Stimulated activated CD4-positive, alpha-beta T cell treated with anti-CD3 and anti-CD28 coated beads, Interleukin-12 subunit alpha, Interleukin-12 subunit beta, amount 100 ng/mL, for 24 hours (primary cell): ENCODE measurements at regions not wholly inside any gene's neighbourhood (a gene's known extent, or its start where the extent isn't known, plus 50 kb on each side); places are given as distances from the start of the nearest gene placed in this dataset.

Experiments
- DNase-seq, 2 experiments: peaks; one replicate each; pipeline ENCODE4 v3.0.0-alpha.2; 2020; ENCODE audit warnings: low read depth in 2 of 2

GRCh38 chr5:74095871-74096270 is 469.9 kb downstream of the ARHGEF28 start:
- no peak for DNase-seq

DNA sequence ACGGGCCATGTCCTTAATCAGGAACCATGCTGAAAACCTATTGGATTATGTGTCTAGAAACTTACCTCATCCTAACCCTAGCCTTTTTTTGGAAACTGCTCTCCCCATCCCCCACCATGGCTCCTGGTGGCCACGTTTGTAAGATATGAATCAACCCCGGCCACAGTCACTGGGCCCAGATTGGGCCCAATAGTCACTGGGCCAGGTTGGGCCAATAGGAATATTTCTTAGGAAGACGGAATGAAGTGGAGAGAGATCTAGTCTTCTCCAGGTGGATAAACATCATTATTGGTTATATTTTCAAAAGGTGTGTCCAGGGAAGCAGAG is 468.7 kb downstream of the ARHGEF28 start:
- no peak for DNase-seq

GRCh38 chr5:74094096-74094781 is 468.2 kb downstream of the ARHGEF28 start:
- DNase-seq, result no peak

- no peak for DNase-seq
These were observed 467.6 kb downstream of the ARHGEF28 start for GRCh38 chr5:74093561-74093960.

GRCh38 chr5:74092766-74093165 is 466.8 kb downstream of the ARHGEF28 start:
- DNase-seq, result no peak

GRCh38 chr5:74085782-74086181 is 459.8 kb downstream of the ARHGEF28 start:
- DNase-seq, result no peak

DNA sequence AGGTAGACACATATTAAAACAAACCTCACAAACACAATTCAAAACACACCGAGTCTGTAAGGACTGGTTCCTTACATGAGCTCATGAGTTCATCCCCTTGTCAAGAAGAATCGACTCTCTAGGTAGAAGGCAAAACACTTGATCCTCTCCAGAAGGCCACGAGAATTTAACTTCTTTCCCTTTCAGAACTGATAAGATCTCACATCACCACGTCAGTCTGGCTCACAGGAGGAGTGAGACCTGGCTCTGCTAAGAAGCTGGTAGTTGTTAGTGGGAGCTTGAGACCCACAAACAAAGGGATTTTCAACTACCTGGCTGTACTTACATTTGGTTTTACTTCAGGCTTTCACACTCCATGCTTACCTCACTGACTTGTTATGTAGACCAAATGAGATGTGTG is 459.2 kb downstream of the ARHGEF28 start:
- DNase-seq, result no peak

- no peak for DNase-seq
These were observed 457.2 kb downstream of the ARHGEF28 start for GRCh38 chr5:74083096-74083791.

- DNase-seq, result no peak
These were observed 456.6 kb downstream of the ARHGEF28 start for GRCh38 chr5:74082512-74083055.

- DNase-seq, result no peak
These were observed 455.1 kb downstream of the ARHGEF28 start for GRCh38 chr5:74081126-74081525.

DNA sequence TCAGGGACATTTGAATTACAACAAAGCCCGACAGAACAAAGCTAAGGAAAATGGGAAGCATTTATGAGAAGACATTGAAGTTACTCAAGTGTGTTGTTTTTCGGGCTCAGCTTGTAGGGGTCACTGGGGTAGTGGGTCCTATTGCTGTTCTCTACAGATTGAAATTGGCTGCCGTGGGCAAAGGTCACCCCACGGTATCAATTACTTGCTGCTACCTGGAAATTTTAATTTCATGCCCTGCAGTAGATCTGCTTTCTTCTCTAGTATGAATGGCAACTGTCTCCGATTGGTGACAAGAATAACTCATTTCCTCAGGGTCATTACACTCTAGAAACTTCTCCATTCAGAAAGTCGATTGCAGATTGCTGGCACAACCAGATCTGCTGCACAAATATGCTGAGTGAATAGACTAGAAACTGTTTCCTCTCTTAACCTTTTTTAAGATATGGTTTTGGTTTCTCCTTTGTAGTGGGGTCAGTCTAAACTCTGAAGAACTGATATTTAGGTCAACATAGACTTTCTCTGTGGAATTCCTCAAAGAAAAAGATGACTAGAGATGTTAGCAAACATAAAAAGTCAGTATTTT is 454.1 kb downstream of the ARHGEF28 start:
- DNase-seq, result no peak

- no peak for DNase-seq
These were observed 449.8 kb downstream of the ARHGEF28 start for GRCh38 chr5:74075501-74076484.

GRCh38 chr5:74074111-74074510 is 448.1 kb downstream of the ARHGEF28 start:
- DNase-seq, result no peak

- DNase-seq, result no peak
These were observed 447.3 kb downstream of the ARHGEF28 start for GRCh38 chr5:74073257-74073656.

GRCh38 chr5:74072646-74073045 is 446.6 kb downstream of the ARHGEF28 start:
- no peak for DNase-seq

GRCh38 chr5:74070766-74071165 is 444.8 kb downstream of the ARHGEF28 start:
- DNase-seq, result no peak

DNA sequence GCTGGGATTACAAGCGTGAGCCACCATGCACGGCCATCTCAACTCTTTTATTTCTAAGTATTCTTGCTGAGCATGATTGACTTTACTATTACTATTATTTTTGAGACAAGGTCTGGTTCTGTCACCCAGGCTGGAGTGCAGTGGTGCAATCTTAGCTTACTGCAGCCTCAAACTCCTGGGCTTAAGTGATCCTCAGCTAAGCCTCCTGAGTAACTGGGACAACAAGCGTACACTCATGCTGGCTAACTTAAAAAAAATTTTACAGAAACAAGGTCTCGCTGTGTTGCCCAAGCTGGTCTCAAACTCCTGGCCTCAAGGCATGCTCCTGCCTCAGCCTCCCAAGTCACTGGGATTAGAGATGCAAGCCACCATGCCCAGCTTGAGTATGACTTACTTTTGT is 443.7 kb downstream of the ARHGEF28 start:
- no peak for DNase-seq

DNA sequence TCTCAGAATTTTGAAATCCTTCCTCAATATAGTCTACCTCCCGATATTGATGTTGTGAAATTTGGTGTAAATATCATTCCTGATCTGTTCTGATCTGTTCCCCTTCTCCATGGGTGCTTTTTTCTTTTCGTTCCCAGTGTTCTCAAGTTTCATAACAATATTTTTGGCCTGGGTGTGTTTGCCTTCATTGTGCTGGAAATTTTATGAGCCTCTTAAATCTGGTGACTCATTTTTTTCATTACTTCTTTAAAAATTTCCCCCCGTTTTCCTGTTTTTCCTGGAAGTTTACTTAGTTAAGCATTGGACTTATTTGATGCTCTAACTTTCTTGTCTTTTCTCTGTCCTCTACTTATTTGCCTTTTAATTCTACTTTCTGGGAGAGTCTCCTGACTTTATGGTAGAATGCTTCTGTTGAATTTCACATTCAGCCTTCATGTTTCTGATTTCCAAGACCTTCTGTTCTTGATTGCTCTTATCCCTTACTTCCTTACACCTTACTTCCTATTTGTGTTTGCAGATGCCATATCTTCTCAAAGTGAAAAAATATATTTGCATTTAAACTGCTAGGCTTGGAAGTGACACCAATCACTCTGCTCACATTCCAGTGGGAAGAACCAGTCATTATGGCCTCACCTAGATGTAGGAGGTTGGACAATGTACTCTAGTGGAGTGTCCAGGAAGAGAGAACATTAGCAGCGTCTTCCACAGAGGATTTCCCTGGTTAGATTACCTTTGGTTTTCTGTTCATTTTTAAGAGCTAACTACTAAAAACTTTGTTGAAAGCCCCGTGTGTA is 441.9 kb downstream of the ARHGEF28 start:
- no peak for DNase-seq

DNA sequence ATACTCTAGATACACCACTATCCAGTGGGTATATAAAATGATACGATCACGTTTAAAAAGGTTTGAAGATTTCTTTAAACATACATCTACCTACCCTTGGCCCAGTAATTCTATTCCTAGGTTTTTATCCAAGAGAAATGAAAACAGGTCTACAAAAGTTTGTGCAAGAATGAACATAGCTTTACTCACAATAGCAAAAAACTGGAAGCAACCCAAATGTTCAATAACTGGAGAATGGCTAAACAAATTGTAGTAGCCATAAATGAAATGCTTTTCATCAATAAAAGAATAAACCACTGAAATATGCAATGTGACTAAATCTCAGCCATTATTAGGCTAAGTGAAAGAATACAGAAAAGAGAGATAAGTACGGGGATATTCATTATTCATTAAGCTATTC is 438.9 kb downstream of the ARHGEF28 start:
- DNase-seq, result no peak

- no peak for DNase-seq
These were observed 438.2 kb downstream of the ARHGEF28 start for GRCh38 chr5:74064225-74064624.

- DNase-seq, result no peak
These were observed 437.8 kb downstream of the ARHGEF28 start for GRCh38 chr5:74063821-74064220.
